ENCODE measurements at regions not wholly inside any gene's neighbourhood (a gene's known extent, or its start where the extent isn't known, plus 50 kb on each side); places are given as distances from the start of the nearest gene placed in this dataset.
"Not testable (repeated sequence)": the region's sequence is repeated elsewhere in the genome, so short reads cannot be mapped to it uniquely, and the experiment has no call there.

DNA sequence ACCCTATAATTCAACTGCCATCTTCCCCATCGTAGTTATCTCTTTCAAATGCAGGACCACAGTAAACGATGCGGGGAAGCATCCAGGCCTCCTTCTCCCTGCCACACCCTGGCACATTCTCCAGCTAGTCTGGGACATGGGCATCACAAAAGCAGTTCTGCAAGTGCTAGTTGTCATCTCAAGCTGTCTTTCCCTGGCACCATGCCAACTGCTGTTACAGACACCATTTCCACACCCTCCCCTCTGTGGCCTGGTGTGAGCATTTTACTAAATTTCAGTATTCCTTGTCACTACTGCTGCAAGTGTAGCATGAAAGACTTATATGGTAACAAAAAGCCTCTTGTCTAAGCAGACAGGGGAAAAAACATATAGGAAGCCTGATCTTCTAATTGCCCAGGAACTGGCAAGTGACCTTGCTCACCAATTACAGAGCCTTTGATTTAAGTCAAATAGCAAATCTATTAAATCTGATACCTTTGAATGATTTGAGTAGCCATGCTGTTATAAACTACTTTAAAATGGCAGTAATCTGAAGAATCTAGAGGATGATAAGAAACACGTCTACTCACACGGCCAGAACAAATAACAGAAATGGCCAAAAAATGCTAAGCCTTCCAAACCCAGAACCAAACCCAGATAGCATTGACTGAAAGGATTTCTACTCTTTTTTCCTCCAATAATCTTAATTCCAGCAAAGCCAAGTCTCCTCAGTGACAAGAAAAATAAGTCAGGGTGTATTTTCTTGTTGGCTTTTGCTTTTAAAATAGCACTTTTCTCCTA, 179.0 kb downstream of the NUFIP1 start:
- no peak for DNase-seq

GRCh38 chr13:44809190-44809589, 180.1 kb downstream of the NUFIP1 start:
- no peak for DNase-seq

DNA sequence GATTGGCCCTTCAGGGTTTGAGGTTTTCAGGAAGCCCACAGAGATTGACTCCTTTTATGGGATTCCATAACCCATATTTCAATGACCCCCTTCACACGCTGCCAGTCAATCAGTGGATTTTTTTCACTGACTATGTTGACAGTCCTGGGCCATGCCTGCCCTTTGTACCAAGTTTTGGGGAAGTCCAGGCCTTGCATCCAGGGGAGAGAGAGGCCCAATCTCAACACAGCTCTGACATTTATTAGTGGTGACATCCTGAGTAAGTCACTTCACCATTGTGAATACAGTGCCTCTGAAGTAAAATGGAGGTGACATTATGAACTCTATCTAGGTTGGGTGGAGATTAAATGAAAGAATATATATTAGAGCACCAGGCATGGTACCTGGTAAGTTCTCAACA, 181.1 kb downstream of the NUFIP1 start:
- DNase-seq = no peak

- DNase-seq = no peak
These were observed 181.7 kb downstream of the NUFIP1 start for GRCh38 chr13:44807449-44808034.

DNA sequence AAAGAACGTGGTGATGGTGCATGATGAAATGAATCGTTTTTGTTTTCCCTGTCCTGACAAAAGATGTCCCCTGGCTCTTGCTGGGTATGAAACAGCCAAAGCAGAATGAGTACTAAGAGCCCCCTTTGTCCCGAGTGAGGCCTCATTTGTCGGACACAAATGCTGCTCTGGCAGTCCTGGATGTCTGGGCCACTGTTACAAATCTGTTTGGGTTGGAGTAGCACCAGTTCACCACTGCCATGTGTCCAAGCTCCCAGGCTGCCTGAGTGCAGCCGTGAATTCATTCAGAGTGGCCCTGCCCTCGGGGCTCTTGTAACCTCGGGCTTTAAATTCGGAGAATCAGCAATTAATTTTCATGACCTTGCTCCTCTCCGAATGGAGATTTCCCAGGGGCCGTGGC, 182.4 kb downstream of the NUFIP1 start:
- no peak for DNase-seq

- no peak for DNase-seq
These were observed 183.7 kb downstream of the NUFIP1 start for GRCh38 chr13:44805585-44805984.

DNA sequence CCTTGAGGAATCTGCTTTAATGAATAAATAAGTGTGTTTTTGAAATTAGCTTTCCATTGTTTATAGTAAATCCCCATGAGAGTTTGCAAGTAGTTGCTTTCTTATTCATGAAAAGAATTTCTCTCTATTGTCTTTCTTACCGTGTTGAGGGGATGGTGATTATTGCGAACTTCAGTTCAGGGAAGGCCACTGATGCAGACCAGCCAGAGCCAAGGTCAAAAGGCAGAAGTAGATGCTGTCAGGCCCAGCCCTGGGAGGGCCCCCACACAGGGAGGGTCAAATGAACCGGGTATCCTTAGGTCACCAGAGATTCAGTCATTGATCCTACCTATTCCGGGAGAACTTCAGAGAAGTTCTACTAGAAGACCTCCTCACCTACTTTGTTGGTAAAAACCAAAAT, 185.9 kb downstream of the NUFIP1 start:
- no peak for DNase-seq

DNA sequence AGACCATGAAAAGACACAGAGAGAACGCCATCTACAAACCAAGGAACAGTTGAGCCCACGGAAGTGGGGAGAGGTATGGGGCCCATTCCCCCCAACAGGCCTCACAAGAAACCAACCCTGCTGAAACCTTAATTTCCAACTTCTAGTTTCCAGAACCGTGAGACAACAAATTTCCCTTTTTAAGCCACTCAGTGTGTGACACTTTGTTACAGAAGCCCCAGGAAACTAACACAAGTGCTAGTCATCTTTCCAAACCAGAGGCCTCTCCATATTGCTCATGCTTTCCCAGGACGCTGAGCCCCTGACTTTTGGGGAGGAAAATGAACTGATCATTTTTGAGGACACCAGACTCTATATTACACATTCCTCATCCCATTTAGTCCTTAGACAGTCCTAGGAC, 186.8 kb downstream of the NUFIP1 start:
- DNase-seq = no peak

- DNase-seq = no peak
These were observed 187.3 kb downstream of the NUFIP1 start for GRCh38 chr13:44801990-44802389.

GRCh38 chr13:44800626-44801025, 188.6 kb downstream of the NUFIP1 start:
- no peak for DNase-seq

DNA sequence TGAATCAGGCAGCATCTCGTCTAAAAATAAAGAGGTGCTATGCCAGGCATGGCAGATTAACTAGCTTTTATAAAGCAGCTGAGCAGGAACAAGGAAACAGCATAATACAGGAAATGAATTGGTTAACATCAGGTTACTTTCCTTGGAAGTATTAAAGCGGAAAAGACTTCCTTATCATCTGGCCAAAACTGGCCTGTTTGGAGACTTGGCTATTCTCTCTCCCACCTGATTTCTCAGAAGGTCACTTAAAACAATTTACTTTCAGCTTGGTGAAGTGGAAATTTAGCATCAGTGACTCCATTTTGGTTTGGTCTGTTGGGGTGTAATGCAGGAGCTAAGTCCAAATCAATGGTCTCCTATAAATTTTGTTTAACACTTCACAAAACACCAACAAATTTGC, 191.6 kb downstream of the NUFIP1 start:
- DNase-seq = no peak

GRCh38 chr13:44796597-44797490, 192.4 kb downstream of the NUFIP1 start:
- DNase-seq = no peak

DNA sequence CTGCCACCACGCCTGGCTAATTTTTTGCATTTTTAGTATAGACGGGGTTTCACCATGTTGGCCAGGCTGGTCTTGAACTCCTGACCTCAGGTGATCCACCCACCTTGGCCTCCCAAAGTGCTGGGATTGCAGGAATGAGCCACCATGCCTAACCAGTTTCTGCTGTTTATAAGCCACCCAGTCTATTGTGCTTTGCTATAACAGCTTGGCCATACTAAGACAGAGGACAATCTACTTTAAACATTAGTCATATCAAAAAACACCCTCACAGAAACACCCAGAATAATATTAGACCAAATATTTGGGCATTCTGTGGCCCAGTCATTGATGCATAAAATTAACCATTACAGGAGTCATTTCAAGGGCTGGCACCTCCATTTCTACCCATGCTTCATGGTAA, 193.2 kb downstream of the NUFIP1 start:
- DNase-seq = not testable (repeated sequence)

DNA sequence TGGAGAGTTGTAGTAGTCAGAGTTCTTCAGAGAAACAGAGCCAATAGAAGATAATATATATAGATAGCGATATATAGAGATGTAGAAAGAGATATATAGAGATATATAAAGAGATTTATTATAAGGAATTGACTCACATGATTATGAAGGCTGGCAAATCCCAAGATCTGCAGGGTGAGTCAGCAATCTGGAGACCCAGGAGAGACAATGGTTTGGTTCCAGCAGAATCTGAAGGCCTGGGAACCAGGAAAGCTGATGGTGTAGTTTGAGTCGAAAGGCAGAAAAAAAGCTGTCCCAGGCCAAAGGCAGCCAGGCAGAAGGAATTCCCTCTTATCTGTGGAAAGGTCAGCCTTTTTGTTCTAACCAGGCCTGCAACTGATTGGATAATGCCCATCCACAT, 194.1 kb downstream of the NUFIP1 start:
- no peak for DNase-seq

DNA sequence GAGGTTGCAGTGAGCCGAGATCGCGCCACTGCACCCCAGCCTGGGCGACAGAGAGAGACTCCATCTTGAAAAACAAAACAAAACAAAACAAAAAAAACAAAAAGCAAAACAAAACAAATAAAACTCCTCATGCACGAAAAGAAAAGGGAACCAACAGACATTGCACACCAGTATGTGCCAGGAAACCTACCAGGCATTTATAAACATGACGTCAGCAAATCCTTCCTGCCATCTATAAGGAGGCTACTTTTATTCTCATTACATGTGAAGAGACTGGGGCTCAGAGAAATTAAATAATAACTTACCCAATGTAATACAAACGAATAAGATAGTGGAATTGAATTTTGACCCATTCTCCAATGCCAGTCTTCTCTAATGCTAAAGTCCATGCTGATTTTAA, 197.2 kb downstream of the NUFIP1 start:
- DNase-seq = no peak

GRCh38 chr13:44790289-44790688, 199.0 kb downstream of the NUFIP1 start:
- DNase-seq = no peak

DNA sequence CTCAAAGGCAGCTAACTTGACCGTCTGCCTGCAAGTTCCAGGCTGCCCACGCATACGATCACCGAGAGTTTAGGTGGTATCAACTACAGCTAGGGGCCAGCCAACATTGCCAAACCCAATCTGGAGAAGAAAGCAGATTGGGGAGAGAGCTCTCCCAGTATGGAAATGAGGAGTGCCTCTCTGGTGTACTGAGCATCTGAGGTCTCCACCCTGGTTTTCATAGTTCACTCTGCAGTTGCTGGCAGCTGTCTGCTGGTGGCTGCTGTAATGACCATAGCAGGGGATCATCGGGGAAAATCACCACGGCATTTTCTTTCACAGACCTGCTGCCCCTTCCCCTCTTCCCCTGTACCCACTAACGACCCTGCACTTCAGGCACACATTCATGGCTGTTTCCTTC, 201.7 kb downstream of the NUFIP1 start:
- DNase-seq = no peak

- no peak for DNase-seq
These were observed 202.5 kb downstream of the NUFIP1 start for GRCh38 chr13:44786756-44787155.

DNA sequence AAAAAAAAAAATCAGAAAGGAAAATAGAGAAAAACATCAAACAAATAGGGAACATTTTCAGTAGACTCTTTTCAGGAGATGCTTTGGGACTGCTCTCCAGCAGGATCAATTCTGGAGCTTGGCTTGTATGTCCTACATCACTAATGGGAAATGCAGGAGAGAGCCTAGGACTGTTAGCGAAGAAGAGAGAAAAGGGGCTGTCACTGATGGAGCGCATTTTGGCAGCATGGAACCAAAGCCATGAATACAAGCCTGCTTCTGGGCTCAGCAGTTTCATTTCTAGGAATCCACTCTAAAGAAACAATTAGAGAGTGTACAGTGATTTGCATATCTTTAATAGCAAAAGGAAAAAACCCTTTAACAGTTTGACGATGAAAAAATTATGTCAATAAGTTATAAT, 203.9 kb downstream of the NUFIP1 start:
- no peak for DNase-seq

DNA sequence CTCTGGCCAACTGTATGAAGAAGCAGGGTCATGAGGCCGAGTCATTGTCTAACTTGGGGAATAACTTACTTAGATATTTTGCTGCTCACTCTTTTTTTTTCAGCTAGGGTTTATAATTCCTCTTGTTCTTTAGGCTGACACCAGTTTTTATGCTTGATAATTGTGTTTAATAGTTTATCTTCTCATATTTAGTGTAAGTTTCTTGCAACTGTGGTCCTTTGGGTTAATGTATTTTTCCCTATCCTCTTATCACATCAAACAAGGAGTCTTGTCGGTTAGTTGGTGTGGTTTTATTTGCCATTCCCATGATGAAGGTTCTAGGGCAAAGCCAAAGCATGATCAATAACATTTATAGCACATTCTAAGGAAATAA, 204.6 kb downstream of the NUFIP1 start:
- DNase-seq = no peak

- no peak for DNase-seq
These were observed 205.1 kb downstream of the NUFIP1 start for GRCh38 chr13:44783994-44784707.

- no peak for DNase-seq
These were observed 204.6 kb upstream of the TSC22D1 start for GRCh38 chr13:44780591-44781280.

Data from activated CD4-positive, alpha-beta T cell treated with anti-CD3 and anti-CD28 coated beads, Interleukin-2, amount 50 U/mL, for 16 hours (primary cell).